ENCODE measurements at regions not wholly inside any gene's neighbourhood (a gene's known extent, or its start where the extent isn't known, plus 50 kb on each side); places are given as distances from the start of the nearest gene placed in this dataset.

DNA sequence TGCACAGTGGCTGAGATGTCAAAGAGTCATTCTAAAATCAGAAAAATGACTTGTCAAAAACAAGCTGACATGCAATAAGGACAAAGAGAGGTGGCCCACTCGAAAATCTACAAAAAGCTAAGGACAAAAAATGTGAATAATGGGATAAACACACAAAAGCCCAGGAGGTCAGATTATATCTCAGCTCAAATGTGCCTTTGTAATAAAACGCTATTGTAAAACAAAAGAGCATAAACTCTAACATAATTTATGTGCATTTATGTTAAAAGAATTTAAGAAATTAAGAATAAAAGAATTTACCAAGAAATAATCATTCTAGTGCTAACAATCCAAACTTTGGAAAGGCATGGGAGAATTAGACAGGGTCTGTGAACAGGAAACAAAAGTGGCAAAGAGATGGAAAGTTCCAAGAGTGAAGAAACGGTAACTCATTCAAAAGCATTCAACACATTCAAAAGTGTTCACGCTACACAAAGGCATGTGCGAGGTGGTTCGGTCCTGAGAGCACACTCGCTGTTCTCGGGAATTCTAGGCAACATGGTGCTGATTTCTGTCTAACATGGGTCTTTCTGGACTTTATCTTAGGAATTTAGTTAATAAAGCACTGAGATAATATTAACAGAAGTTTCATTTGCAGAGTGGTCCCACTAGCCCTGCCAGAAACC, 197.7 kb downstream of the KATNAL1 start (continued):
- TF ChIP-seq, protein P1, sequence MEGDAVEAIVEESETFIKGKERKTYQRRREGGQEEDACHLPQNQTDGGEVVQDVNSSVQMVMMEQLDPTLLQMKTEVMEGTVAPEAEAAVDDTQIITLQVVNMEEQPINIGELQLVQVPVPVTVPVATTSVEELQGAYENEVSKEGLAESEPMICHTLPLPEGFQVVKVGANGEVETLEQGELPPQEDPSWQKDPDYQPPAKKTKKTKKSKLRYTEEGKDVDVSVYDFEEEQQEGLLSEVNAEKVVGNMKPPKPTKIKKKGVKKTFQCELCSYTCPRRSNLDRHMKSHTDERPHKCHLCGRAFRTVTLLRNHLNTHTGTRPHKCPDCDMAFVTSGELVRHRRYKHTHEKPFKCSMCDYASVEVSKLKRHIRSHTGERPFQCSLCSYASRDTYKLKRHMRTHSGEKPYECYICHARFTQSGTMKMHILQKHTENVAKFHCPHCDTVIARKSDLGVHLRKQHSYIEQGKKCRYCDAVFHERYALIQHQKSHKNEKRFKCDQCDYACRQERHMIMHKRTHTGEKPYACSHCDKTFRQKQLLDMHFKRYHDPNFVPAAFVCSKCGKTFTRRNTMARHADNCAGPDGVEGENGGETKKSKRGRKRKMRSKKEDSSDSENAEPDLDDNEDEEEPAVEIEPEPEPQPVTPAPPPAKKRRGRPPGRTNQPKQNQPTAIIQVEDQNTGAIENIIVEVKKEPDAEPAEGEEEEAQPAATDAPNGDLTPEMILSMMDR (IDR thresholded peaks at IDR 0.05; ENCODE audit: control extremely low read depth in 1 of 3, insufficient read depth in 1 of 3, low read depth in 1 of 3, low read length in 3 of 3): no peak
- TF ChIP-seq SUZ12 (IDR thresholded peaks at IDR 0.05; ENCODE audit: low read length) (no peak), GABPA (IDR thresholded peaks at IDR 0.05; ENCODE audit: borderline replicate concordance, insufficient read depth, low read length) (no peak), JUN (IDR thresholded peaks at IDR 0.05; ENCODE audit: low read depth, low read length) (no peak), TAF7 (optimal IDR thresholded peaks at IDR 0.05; ENCODE audit: borderline replicate concordance, low read depth, low read length) (no peak)
